IMR-90 (cell line): ENCODE measurements at regions not wholly inside any gene's neighbourhood (a gene's known extent, or its start where the extent isn't known, plus 50 kb on each side); places are given as distances from the start of the nearest gene placed in this dataset.

ENCODE experiments used
- ELK1 ChIP-seq: fragments of 150-350 bp; IDR thresholded peaks from 2 replicates; pipeline ENCODE4 v1.6.1; 2016; ENCODE audit warnings: low read depth, mild to moderate bottlenecking, low read length, moderate library complexity, borderline replicate concordance
- NFE2L2 ChIP-seq: fragments of 150-350 bp; IDR thresholded peaks from 2 replicates; pipeline ENCODE4 v1.6.1; 2016; ENCODE audit warnings: low read depth, mild to moderate bottlenecking, low read length
- POLR2A ChIP-seq: IDR thresholded peaks from 2 replicates; pipeline ENCODE4 v1.6.1; 2012; ENCODE audit warnings: mild to moderate bottlenecking, low read depth, low read length
- RAD21 ChIP-seq: IDR thresholded peaks from 2 replicates; pipeline ENCODE4 v1.6.1; 2012; ENCODE audit warnings: low read length, improper control_type of control experiment
- RCOR1 ChIP-seq: IDR thresholded peaks from 2 replicates; pipeline ENCODE4 v1.6.1; 2012; ENCODE audit warnings: mild to moderate bottlenecking, low read length, improper control_type of control experiment; ENCODE audit not compliant: insufficient replicate concordance
- TF ChIP-seq, protein P1 (sequence below): conservative IDR thresholded peaks from 2 replicates; pipeline ENCODE4 v1.5.1; 2012; ENCODE audit warnings: mild to moderate bottlenecking, low read depth, low read length, improper control_type of control experiment

- TF ChIP-seq, protein P1, sequence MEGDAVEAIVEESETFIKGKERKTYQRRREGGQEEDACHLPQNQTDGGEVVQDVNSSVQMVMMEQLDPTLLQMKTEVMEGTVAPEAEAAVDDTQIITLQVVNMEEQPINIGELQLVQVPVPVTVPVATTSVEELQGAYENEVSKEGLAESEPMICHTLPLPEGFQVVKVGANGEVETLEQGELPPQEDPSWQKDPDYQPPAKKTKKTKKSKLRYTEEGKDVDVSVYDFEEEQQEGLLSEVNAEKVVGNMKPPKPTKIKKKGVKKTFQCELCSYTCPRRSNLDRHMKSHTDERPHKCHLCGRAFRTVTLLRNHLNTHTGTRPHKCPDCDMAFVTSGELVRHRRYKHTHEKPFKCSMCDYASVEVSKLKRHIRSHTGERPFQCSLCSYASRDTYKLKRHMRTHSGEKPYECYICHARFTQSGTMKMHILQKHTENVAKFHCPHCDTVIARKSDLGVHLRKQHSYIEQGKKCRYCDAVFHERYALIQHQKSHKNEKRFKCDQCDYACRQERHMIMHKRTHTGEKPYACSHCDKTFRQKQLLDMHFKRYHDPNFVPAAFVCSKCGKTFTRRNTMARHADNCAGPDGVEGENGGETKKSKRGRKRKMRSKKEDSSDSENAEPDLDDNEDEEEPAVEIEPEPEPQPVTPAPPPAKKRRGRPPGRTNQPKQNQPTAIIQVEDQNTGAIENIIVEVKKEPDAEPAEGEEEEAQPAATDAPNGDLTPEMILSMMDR: no peak
- TF ChIP-seq POLR2A (no peak), RCOR1 (no peak), NFE2L2 (no peak), ELK1 (no peak), RAD21 (no peak)
These were observed 794.9 kb downstream of the MAT2B start for GRCh38 chr5:164300295-164300694.
